SK-N-SH treated with all-trans-retinoic acid at 6 μM for 48 hours (cell line): ENCODE measurements at regions not wholly inside any gene's neighbourhood (a gene's known extent, or its start where the extent isn't known, plus 50 kb on each side); places are given as distances from the start of the nearest gene placed in this dataset.

Experiments used
- ESRRG ChIP-seq: fragments of 250-450 bp; sonication (Bioruptor Pico); IDR thresholded peaks from 2 replicates; pipeline ENCODE4 v1.6.1; 2021; ENCODE audit warnings: mild to moderate bottlenecking
- TCF4 ChIP-seq: fragments of 250-450 bp; sonication (Bioruptor Pico); IDR thresholded peaks from 2 replicates; pipeline ENCODE4 v1.8.0; 2021; ENCODE audit warnings: mild to moderate bottlenecking, moderate library complexity, borderline replicate concordance
- ZFP30 ChIP-seq: fragments of 450-650 bp; formaldehyde crosslinking; IDR thresholded peaks from 2 replicates; pipeline ENCODE4 v1.5.0; 2022; ENCODE audit warnings: mild to moderate bottlenecking, moderate library complexity
- TF ChIP-seq, protein P1 (sequence below): fragments of 250-450 bp; sonication (Bioruptor Pico); IDR thresholded peaks from 2 replicates; pipeline ENCODE4 v1.8.0; 2020; ENCODE audit warnings: mild to moderate bottlenecking, moderate library complexity, borderline replicate concordance

DNA sequence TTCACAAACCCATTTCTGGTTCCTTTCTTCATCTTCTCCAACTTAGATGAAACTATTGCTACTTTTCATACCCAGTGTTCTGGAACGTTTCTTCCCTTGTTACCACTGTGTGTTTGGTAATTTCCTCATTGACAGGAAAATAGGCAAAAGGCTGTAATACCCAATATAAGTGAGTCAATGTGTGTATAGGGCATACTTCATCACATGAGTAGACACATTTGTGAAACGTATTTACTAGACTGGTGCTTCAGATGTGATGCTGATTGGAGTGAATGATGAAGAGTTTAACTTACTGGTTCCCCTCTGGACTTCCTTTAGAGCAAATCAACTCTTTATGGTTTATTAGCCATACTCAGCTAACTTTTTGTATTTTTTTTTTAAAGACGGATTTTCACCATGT lies 195.1 kb upstream of the ATP6AP2 start:
- TF ChIP-seq, protein P1, sequence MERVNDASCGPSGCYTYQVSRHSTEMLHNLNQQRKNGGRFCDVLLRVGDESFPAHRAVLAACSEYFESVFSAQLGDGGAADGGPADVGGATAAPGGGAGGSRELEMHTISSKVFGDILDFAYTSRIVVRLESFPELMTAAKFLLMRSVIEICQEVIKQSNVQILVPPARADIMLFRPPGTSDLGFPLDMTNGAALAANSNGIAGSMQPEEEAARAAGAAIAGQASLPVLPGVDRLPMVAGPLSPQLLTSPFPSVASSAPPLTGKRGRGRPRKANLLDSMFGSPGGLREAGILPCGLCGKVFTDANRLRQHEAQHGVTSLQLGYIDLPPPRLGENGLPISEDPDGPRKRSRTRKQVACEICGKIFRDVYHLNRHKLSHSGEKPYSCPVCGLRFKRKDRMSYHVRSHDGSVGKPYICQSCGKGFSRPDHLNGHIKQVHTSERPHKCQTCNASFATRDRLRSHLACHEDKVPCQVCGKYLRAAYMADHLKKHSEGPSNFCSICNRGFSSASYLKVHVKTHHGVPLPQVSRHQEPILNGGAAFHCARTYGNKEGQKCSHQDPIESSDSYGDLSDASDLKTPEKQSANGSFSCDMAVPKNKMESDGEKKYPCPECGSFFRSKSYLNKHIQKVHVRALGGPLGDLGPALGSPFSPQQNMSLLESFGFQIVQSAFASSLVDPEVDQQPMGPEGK (CRISPR knock-in tag): no peak
- TF ChIP-seq ZFP30 (CRISPR knock-in tag): no peak
- TF ChIP-seq TCF4 (CRISPR knock-in tag): no peak
- no peak for TF ChIP-seq ESRRG
